K562 (cell line): ENCODE measurements at regions not wholly inside any gene's neighbourhood (a gene's known extent, or its start where the extent isn't known, plus 50 kb on each side); places are given as distances from the start of the nearest gene placed in this dataset.

ENCODE experiments used
- ATAC-seq: fragments of 200-7000 bp; cut with Tn5 transposase; 3 replicates; pipeline ENCODE4 v1.9.1; 2020; ENCODE audit warnings: moderate library complexity
- BruUV-seq: library from RNA; stranded (reverse); fragments of 400-500 nt; replicated peaks from 2 replicates; lab custom pipeline; 2021; lab: Mats Ljungman, UMichigan
- CTCF ChIA-PET: fragments of 300-600 bp; formaldehyde crosslinking; extraction: SDS; loops from one replicate; lab custom pipeline; 2021; ENCODE audit warnings: low intra/inter-chr PET ratio; lab: Yijun Ruan, JAX
- POLR2A ChIA-PET: fragments of 300-600, 350-650 bp; sonication (Branson Sonifier 250); formaldehyde crosslinking; extraction: SDS; loops from one replicate; lab custom pipeline; 2021; ENCODE audit warnings: antibody characterized with exemption, inconsistent platforms; lab: Yijun Ruan, JAX
- DNase-seq, 4 experiments: peaks; one replicate each; pipeline versions ENCODE4 v3.0.0 to v3.0.0-alpha.2; 2011 to 2018; ENCODE audit warnings: low spot score in 3 of 4, mixed read lengths in 3 of 4; ENCODE audit errors: extremely low read depth in 1 of 4
- FAIRE-seq: peaks from 2 replicates; lab custom pipeline; 2011; peaks lifted over from hg19 to GRCh38; lab: Jason Lieb, UNC
- H2AFZ ChIP-seq: 2 replicates; pipeline ENCODE4 v1.6.0; 2011; ENCODE audit warnings: low read depth, low read length, control low read depth, inconsistent platforms
- H3K27ac ChIP-seq: fragments of 200-600 bp; 3 replicates; pipeline ENCODE4 v1.8.0; 2011; ENCODE audit warnings: low read depth, mild to moderate bottlenecking, control low read depth, inconsistent platforms, low read length, moderate library complexity, mixed read lengths; ENCODE audit errors: extremely low read depth
- H3K27me3 ChIP-seq, 2 experiments: fragments of 300-600 bp in 1 of 2; 2 replicates in 1 of 2; 3 replicates in 1 of 2; pipeline versions ENCODE4 v1.6.0 to v1.8.0; 2011; ENCODE audit warnings: inconsistent platforms in 2 of 2, low read length in 2 of 2, mild to moderate bottlenecking in 1 of 2, mixed read lengths in 1 of 2, moderate library complexity in 1 of 2; ENCODE audit not compliant: control insufficient read depth in 2 of 2, insufficient read depth in 2 of 2
- H3K36me3 ChIP-seq: fragments of 300-600 bp; 3 replicates; pipeline ENCODE4 v1.8.0; 2011; ENCODE audit warnings: mild to moderate bottlenecking, low read length, inconsistent platforms; ENCODE audit not compliant: control insufficient read depth, insufficient read depth
- H3K4me1 ChIP-seq, 2 experiments: fragments of 200-600 bp in 1 of 2; replicated peaks in 1 of 2; 2 replicates in 1 of 2; 3 replicates in 1 of 2; pipeline versions ENCODE4 v1.5.1 to v1.8.0; 2011; ENCODE audit warnings: inconsistent platforms in 2 of 2, low read length in 2 of 2, mild to moderate bottlenecking in 1 of 2, mixed read lengths in 1 of 2, moderate library complexity in 1 of 2; ENCODE audit not compliant: control insufficient read depth in 2 of 2, insufficient read depth in 2 of 2
- H3K4me2 ChIP-seq: 2 replicates; pipeline ENCODE4 v1.6.1; 2011; ENCODE audit warnings: low read length, control low read depth, inconsistent platforms, mixed read lengths; ENCODE audit not compliant: insufficient read depth
- H3K4me3 ChIP-seq: fragments of 200-600 bp; sonication (generic), shearing (Covaris generic); 2 replicates; pipeline ENCODE4 v1.5.1; 2016; ENCODE audit warnings: control low read depth, inconsistent platforms
- H3K79me2 ChIP-seq: fragments of 200-600 bp; 3 replicates; pipeline ENCODE4 v1.8.0; 2011; ENCODE audit warnings: low read length, inconsistent platforms; ENCODE audit not compliant: control insufficient read depth, insufficient read depth
- H3K9ac ChIP-seq, 2 experiments: 2 replicates each; pipeline versions ENCODE4 v1.6.0 to v1.6.1; 2011; ENCODE audit warnings: low read depth in 2 of 2, low read length in 2 of 2, control low read depth in 1 of 2, inconsistent platforms in 1 of 2, mild to moderate bottlenecking in 1 of 2, mixed read lengths in 1 of 2; ENCODE audit not compliant: insufficient read depth in 1 of 2
- H3K9me1 ChIP-seq: one replicate; pipeline ENCODE4 v1.6.0; 2011; ENCODE audit warnings: inconsistent platforms, mild to moderate bottlenecking, low read length, moderate library complexity; ENCODE audit not compliant: control insufficient read depth, insufficient read depth
- H3K9me3 ChIP-seq: replicated peaks from 2 replicates; pipeline ENCODE4 v1.5.1; 2011; ENCODE audit warnings: low read depth, low read length, inconsistent platforms; ENCODE audit not compliant: control insufficient read depth, insufficient read depth
- H4K20me1 ChIP-seq: replicated peaks from 2 replicates; pipeline ENCODE4 v1.6.1; 2011; ENCODE audit warnings: low read length, inconsistent platforms, mixed read lengths; ENCODE audit not compliant: control insufficient read depth, insufficient read depth
- BRD4 ChIP-seq: fragments of 200-600 bp; sonication (generic); IDR thresholded peaks from 2 replicates; pipeline ENCODE4 v1.6.1; 2017; ENCODE audit warnings: inconsistent platforms
- ILF3 ChIP-seq: fragments of 450-650 bp; IDR thresholded peaks from 2 replicates; pipeline ENCODE4 v1.6.1; 2018; ENCODE audit warnings: antibody characterized with exemption, mild to moderate bottlenecking, moderate library complexity, borderline replicate concordance
- RBM15 ChIP-seq: fragments of 200-400 bp; formaldehyde crosslinking; IDR thresholded peaks from 2 replicates; pipeline ENCODE4 v1.6.1; 2018; ENCODE audit warnings: mild to moderate bottlenecking, low read length, moderate library complexity; ENCODE audit not compliant: insufficient read depth
- RBM25 ChIP-seq: fragments of 200-400 bp; formaldehyde crosslinking; IDR thresholded peaks from 2 replicates; pipeline ENCODE4 v1.6.1; 2018; ENCODE audit warnings: low read length, low read depth, moderate library complexity; ENCODE audit not compliant: severe bottlenecking
- SMAD3 ChIP-seq: fragments of 450-650 bp; formaldehyde crosslinking; conservative IDR thresholded peaks from 2 replicates; pipeline ENCODE4 v1.4.0; 2020; ENCODE audit warnings: mild to moderate bottlenecking
- SRF ChIP-seq, 2 experiments: fragments of 250-450, 450-650 bp in 1 of 2; sonication (Bioruptor Pico) in 1 of 2; sonication (generic) in 1 of 2; formaldehyde crosslinking; IDR thresholded peaks; 2 replicates each; pipeline versions ENCODE4 v1.5.0 to v1.5.1; 2020 to 2022; ENCODE audit warnings: mild to moderate bottlenecking in 1 of 2, missing genetic modification reagents in 1 of 2
- ZNF431 ChIP-seq: sonication (generic); formaldehyde crosslinking; IDR thresholded peaks from 2 replicates; pipeline ENCODE4 v1.8.0; 2022; ENCODE audit warnings: mild to moderate bottlenecking, missing genetic modification reagents
- ZNF584 ChIP-seq: fragments of 200-800 bp; sonication (Bioruptor generic); IDR thresholded peaks from 2 replicates; pipeline ENCODE4 v1.6.1; 2016; ENCODE audit warnings: low read depth, mild to moderate bottlenecking, missing genetic modification characterization, missing compliant biosample characterization
- WGBS: fragments of 100-300 bp; shearing (Covaris generic); methylation state at CpG from one replicate; pipeline ENCODE4 v1.1.6; 2016; ENCODE audit warnings: low coverage, mixed read lengths; ENCODE audit not compliant: insufficient coverage; ENCODE audit errors: missing lambda C conversion rate; 5-methylcytosine and 5-hydroxymethylcytosine counted together
- in situ Hi-C: fragments of 300-500 bp; cut with MboI; formaldehyde crosslinking; loops from 4 replicates; pipeline ENCODE4 v1.15.0; 2018; ENCODE audit warnings: inconsistent platforms, mixed read lengths
- intact Hi-C: fragments of 100-400 bp; cut with micrococcal nuclease; formaldehyde crosslinking; loops from 2 replicates; pipeline ENCODE4 v1.14.2; 2022
- TF ChIP-seq, protein P1 (sequence below): fragments of 250-450 bp; sonication (Bioruptor Pico); IDR thresholded peaks from 2 replicates; pipeline ENCODE4 v1.4.0; 2020; ENCODE audit warnings: mild to moderate bottlenecking

DNA sequence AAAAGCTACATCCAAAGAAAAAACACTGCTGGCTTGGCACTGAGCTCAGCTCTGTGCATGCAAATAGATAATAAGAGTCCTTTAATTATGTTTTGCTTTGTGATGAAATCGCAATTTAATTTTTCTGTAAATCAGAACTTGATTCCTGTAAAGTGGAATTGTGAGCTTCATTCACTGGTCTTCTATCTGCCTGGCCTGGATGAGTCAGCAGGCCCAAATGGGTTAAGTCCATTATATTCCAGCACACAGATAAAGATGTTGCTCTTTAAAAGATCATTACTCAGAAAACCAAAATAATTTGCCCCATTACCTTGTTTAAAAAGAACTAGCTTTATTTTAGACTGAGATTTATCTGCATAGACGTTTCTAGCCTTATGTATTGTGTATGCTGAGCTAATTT, 90.4 kb downstream of the CARTPT start:
- no peak overlapping the region for H3K9ac ChIP-seq
- H3K9me1 ChIP-seq = no peaks in the 10 kb centered on the region
- in situ Hi-C loops = no loop called here
- no peaks in the 10 kb centered on the region for H3K9me3 ChIP-seq
- intact Hi-C loops = no loop called here
- WGBS = 0% methylated on average over 2 of the region's 2 CpGs
- POLR2A ChIA-PET = interaction anchor here (0.6 kb wide), 1 partner anchor 13 kb away, joined by 3 read pairs; no protein-coding TSS in a partner anchor
- TF ChIP-seq RBM15 = no peak
- no peak for TF ChIP-seq RBM25
- BruUV-seq = no TSS peak
- no peaks in the 10 kb centered on the region for H3K4me1 ChIP-seq
- H2AFZ ChIP-seq = no peak overlapping the region
- no peak overlapping the region for H3K27ac ChIP-seq
- H3K27me3 ChIP-seq = peaks cover 6 to 11% of the 10 kb centered on the region in 2 experiments; a peak in 4 of 5 replicates
- H3K4me2 ChIP-seq = no peak overlapping the region
- no peak overlapping the region for H3K4me3 ChIP-seq
- ATAC-seq = no peak
- CTCF ChIA-PET = no interaction called here
- FAIRE-seq = no peak
- no peaks in the 10 kb centered on the region for H4K20me1 ChIP-seq
- no peaks in the 10 kb centered on the region for H3K36me3 ChIP-seq
- DNase-seq = no peak
- no peaks in the 10 kb centered on the region for H3K79me2 ChIP-seq

DNA sequence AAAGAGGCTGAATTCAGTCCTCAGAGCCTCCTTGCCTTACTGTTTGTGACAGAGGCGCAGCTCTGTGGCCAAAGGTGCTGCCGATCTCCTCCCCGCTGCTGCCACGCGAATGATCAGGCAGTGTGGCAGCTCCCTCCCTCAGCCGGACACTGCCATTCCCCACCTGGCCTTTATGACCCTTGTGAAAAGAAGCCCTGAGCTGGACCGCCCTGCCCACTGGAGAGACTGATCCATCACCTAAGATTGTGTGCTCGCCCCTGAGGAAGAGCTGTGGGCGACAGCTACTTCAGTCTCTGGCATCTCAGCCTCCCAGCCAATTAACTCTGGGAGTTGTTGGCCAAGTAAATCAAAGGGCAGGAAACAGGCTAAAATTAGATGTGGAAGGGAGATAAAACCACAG, 90.9 kb downstream of the CARTPT start:
- intact Hi-C loops = no loop called here
- POLR2A ChIA-PET = no interaction called here
- TF ChIP-seq ZNF584 (CRISPR knock-in tag) = no peak
- TF ChIP-seq, protein P1, sequence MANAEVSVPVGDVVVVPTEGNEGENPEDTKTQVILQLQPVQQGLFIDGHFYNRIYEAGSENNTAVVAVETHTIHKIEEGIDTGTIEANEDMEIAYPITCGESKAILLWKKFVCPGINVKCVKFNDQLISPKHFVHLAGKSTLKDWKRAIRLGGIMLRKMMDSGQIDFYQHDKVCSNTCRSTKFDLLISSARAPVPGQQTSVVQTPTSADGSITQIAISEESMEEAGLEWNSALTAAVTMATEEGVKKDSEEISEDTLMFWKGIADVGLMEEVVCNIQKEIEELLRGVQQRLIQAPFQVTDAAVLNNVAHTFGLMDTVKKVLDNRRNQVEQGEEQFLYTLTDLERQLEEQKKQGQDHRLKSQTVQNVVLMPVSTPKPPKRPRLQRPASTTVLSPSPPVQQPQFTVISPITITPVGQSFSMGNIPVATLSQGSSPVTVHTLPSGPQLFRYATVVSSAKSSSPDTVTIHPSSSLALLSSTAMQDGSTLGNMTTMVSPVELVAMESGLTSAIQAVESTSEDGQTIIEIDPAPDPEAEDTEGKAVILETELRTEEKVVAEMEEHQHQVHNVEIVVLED (CRISPR knock-in tag) = no peak
- no peak for TF ChIP-seq ILF3
- no peak for TF ChIP-seq SMAD3 (CRISPR knock-in tag)
- TF ChIP-seq SRF (CRISPR knock-in tag; IDR thresholded peaks at IDR 0.05) = no peak
- no peak for TF ChIP-seq ZNF431
- no peak for TF ChIP-seq BRD4

More for the DNA sequence above, 90.9 kb downstream of the CARTPT start:
- ATAC-seq = no peak
- Histone ChIP-seq H3K36me3 (no peaks in the 10 kb centered on the region), H3K27me3 (peaks cover 6 to 11% of the 10 kb centered on the region in 2 experiments; a peak in 4 of 5 replicates), H3K9me1 (no peaks in the 10 kb centered on the region), H3K27ac (no peak overlapping the region), H3K4me1 (no peaks in the 10 kb centered on the region), H3K79me2 (no peaks in the 10 kb centered on the region), H3K4me2 (no peak overlapping the region), H3K9me3 (no peaks in the 10 kb centered on the region), H2AFZ (no peak overlapping the region), H4K20me1 (no peaks in the 10 kb centered on the region), H3K4me3 (no peak overlapping the region), H3K9ac (no peak overlapping the region)
- no peak for DNase-seq
- no TSS peak for BruUV-seq
- in situ Hi-C loops = no loop called here
- CTCF ChIA-PET = no interaction called here
- 6% methylated on average over 8 of the region's 9 CpGs for WGBS
- no peak for FAIRE-seq
